ENCODE measurements at regions not wholly inside any gene's neighbourhood (a gene's known extent, or its start where the extent isn't known, plus 50 kb on each side); places are given as distances from the start of the nearest gene placed in this dataset.

DNA sequence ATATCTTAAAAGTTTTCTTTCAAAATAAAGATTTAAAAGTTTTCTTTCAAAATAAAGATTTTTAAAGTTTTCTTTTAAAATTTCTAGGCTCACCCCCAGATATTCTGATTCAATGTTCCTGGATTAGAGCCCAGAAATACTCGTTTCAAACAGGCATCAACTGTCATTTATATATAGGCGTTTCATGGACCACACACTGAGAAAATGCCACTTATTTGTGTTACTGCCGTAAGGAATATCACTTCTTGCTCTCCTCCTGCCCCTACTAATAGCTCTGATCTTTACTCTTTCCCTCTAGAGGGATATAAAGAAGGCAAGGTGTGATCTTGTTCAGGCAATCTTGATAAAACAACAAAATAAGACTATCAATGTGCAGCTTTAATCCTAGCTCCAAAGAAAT lies 1324.1 kb downstream of the CDH8 start:
- TF ChIP-seq CTCF (IDR thresholded peaks at IDR 0.05) (no peak), POLR2A (IDR thresholded peaks at IDR 0.05) (no peak)

All from testis (tissue), 2 donors.